HG02885 (cell line): ENCODE measurements at regions not wholly inside any gene's neighbourhood (a gene's known extent, or its start where the extent isn't known, plus 50 kb on each side); places are given as distances from the start of the nearest gene placed in this dataset.
A peak's percentile ranks its signal among the peaks of the same experiment; 100 is the strongest.
"Not testable (repeated sequence)": the region's sequence is repeated elsewhere in the genome, so short reads cannot be mapped to it uniquely, and the experiment has no call there.

Source experiments
- ATAC-seq: cut with Tn5 transposase; IDR thresholded peaks from one replicate; pipeline ENCODE4 v1.9.1; 2021; ENCODE audit warnings: mild to moderate bottlenecking; ENCODE audit not compliant: unreplicated experiment, poor library complexity

DNA sequence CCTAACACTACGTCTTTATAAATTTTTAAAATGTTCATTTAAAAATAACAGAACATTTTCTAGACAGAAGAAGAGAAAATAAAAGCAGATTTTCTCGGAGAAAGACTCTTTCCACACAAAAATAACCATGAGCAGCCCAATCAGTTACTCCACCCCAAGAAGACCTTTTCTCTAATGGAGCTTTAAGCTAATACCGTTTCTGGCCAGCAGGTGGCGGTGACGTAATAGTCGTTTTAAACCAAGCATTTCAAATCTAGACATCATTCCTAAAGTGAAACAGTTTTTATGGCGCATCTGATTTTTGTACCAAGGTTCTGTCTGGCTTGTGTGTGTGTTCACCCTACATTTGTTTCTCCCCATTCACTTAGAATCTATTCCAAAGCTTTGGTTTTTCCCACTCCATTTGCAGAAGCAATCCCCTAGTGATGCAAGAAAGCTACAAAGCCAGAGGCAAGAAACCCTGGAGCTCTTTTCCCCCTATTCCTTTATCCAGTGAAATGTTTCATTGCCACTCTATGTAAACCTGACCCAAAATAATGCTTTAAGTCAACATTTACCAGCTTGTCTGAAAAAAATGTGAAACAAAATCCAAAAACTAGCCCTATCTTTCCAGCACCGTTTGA is 336.7 kb upstream of the IGF1R start:
- ATAC-seq, result peak; percentile 90

DNA sequence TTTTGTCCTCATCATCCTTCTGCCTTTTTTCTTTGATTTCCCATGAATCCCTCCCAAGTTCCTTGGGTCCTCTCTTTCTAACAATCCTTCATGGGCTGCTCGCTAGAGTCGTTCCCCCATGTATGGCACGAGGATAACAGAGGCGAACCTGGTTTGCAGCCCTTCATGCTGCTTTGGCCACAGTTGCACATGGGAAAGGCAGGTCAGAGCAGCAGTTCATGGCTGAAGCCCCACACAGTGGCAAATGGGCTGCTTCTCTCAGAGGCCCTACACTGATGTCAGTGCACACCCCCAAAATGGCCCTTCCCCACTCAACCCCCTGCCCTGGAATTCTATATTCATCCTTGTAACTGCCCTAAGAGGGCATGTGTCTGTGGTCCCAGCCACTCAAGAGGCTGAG is 335.4 kb upstream of the IGF1R start:
- ATAC-seq, result no peak

DNA sequence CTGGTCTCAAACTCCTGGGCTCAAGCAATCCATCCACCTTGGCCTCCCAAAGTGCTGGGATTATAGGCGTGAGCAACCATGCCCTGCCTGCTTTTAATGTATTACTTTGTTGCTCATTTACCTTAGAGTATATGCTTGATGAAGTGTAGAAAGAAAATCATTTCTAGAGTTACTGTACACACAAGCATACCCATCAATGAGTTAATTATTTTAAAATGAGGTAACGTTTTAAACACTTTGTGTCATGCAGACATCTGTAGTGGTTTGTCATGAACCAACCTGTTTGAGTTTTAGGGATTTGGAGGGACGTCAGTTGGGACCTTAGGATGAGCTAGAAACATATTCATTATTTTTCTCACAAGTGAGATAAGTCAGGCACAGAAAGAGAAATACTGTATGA is 332.4 kb upstream of the IGF1R start:
- ATAC-seq, result no peak

DNA sequence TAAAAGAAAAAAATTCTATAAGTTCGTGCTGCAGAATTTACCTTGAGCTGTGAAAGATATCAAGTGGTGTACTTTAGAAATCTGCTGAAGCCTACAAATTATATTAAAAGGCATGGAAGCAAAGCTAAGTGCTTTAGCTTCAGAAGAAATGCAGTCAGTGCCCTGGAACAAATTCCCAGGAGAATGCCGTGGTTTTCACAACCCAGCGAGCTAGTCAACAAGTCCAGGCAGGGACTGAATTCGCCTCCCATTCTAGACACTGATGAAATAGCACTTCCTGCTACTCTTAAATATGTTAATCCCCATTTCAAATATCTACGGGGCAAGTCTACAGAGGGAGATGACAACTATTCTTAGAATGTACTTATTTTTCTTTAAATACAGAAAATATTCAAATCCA is 326.4 kb upstream of the IGF1R start:
- ATAC-seq, result no peak

DNA sequence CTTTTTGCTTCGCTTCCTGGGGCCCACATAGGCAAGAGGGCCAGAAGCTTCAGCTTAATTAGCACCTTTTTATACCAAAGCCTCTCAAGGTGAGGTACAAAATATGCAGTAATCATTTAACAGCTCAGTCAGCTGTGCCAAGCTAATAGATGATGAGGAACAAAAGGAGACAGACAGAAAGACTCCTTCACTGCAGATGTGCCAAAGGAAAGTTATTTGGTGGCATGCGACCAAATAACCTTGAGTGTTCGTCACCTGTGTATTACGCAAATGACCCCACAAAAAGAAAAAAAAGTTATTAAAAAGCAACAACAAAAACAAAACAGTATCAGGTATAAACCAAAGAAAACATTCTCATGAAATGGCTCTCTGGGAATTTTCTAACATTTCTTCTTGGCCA is 325.8 kb upstream of the IGF1R start:
- ATAC-seq, result no peak

DNA sequence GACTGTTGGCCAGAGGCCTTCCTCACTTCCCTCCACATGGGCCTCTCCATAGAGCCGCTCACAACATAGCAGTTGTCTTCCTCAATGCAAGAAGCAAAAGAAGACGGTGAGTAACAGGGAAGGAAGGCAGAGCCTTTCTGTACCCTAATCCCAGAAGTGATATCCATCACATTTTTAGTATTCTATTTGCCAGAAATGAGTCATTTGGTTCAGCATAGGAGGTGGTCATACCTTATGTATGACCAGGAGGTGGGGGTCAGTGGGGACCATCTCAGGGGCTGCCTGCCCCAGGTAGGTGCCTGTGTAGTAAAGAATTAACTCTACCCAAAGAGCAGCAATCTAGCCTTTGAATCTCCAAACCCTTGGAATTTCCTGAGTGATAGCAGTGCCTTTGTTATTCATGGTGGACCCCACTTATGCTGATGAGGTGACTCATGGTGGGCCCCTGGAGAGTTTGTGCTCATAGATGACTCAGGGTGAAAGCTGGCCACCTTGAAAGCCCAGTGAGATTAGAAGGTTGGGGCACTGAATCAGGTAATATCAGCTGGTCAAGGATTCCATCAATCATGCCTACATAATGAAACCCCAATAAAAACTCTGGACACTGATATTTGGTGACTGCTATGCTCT is 323.9 kb upstream of the IGF1R start:
- no peak for ATAC-seq

DNA sequence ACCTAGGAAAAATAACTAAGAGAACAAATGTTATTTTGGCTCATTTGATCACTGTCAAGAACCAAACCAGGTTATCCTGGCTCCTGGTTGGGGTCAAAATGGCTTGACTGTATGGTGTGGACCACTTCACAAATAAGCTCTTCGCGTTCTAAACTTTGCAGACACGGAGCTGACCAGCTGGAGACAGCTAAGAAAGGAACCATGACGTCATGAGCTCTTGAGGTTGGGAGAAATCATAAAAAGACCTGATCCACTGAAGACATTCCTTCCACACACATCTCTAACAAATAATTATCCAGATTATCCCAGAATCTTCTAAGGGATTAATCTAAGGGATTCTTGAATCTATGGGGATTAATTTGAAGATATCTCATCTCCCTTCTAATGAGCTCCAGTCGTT is 321.5 kb upstream of the IGF1R start:
- ATAC-seq, result no peak

DNA sequence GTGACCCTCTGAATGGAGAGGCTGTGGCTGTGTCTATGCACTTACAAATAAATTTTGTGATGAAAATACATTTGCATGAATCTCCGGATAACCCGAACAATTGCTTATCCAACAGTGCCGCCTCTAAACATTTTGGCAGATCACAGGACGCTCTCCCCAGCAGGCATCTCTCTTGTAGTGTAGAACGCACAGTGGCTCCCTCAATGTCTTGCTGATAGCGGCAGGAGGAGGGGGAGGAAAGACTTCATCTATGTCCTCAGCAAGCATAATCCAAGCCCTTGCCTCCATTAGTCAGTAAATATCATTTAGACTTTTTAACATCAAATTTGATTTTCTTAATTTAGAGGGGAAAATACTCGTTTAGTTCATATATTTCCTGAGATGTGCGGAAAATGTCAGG is 318.1 kb upstream of the IGF1R start:
- ATAC-seq, result no peak

DNA sequence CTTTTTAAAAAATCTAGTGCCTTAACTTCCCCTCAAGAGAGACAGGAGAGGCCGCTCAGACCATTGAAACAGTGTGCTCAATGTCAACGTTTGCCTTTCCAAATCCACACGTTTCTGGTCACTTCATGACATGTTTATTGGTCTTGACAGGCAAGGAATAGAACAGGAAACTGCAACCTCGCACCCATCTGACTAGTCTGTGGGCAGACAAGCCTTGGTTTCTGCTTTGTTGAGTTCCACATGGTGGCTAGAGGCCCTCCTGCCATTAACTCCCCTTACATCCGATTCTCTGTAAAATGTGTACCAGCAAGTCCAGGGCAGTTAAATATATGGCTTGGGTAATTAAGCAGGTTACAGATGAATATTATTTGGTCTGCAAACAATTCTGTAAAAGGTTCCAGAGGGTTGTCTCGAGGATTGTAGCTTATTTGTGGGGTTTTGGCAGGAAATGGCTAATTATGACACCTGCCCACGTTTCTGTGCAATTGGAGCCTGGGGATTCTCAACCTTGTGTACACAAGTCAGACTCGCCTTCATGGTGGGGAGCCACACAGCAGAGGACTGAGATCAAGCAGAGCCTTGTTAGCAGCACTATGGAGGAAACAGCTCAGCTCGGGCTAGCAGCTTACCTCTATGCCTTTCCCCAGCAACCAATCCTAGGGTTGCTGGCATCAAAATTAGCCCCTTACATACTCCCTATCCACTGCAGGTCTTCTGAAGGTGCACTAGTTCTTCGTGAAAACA is 317.5 kb upstream of the IGF1R start:
- ATAC-seq, result no peak

DNA sequence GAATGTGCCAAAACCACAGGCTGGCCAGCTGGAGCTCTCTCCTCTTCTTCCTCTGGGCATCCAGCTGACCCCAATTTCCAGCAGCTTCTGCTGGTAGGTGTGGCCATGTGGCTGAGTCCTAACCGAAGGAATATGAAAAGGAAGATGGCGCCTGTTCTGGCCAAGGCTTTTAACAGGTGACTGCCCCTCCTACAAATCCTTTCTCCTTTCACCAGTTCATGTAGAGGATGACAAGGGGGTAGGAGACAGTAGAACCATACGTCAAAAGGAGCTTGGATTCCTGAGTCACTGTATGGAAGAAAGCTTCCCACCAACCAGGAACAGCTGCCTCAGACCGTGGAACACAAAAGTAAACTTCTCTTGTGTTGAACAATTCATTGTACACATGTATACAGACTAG is 316.7 kb upstream of the IGF1R start:
- no peak for ATAC-seq

DNA sequence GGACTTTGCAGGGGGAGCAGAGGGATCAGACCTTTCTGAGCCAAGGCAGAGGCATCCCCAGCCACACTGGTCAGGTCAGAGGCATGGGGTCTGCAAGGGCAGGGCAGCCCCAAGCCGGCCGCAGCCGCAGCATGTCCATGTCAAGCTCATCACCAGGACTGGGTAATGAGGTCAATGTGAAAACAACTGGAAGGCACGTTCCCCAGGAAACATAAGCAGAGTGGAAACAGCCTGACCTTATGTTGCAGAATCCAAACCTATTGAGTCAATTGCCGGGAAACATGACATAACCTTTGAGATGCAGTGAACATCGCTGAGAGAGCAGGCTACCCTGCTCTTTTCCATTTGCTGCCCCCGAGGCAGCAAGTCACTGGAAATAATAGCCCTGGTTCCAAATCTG is 315.1 kb upstream of the IGF1R start:
- ATAC-seq, result no peak

DNA sequence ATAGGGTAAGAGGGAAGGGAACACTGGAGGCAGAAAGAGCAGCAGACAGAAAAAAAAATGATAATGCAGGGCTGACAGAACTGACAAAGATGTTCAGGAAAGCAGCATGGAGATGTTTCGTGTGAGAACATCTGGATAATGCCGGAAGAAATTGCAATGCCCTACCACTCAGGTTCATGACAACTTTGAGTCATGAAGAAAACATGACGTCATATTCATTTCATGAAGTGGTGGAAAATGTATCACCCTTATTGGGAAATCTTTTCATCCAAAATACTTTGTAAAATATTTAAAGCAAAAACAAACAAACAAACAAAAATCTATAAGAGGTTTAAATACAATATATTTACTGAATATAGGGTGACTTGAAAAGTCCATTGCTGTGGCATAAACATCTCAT is 305.4 kb upstream of the IGF1R start:
- ATAC-seq, result no peak

DNA sequence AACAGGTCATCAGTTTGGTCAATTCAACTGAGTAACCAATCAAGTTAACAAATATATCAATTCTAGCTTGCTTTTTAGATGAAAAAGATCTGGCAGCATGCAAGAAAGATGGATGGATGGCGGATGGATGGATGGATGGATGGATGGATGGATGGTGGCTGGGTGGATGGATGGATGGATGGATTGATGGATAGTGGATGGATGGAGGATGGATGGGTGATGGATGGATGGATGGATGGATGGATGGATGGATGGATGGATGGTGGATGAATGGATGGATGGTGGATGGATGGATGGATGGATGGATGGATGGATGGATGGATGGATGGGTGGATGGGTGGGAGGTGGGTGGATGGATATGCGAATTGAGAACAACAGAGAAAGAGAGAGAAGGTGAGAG is 303.7 kb upstream of the IGF1R start:
- no peak for ATAC-seq

DNA sequence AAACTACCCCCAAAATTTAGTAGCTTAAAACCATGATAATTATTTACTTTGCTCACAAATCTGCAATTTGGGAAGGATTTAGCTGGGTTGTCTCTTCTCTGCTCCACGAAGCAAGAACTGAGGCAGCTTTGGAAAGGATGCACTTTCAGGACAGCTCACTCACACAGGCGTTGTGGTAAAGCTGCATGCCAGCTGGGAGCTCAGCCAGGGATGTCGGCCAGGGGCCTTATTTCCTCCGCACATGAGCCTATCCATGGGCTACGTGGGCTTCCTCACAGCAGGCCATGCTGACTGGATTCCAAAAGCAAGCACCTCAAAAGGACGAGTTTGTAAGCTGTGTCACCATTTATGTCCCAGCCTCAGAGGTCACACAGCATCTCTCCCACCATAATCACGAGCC is 301.3 kb upstream of the IGF1R start:
- no peak for ATAC-seq

DNA sequence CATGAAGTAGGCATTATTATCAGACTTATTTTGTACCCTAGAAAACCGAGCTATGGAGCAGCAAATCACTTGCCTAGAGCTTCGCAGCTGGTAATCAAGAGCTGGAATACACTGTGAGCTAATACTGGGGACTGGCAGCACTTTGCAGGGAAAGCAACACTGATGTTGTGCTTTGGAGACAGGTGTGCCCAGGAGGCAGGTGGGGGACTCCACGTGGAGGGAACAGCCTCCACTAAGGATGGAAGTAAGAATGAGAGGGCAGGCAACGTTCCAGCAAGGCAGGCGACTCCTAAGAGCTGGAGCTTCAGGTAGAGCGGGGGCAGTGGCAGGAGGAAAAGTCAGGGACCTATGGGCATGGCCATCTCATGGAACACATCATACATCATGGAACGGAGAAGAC is 300.5 kb upstream of the IGF1R start:
- ATAC-seq, result no peak

DNA sequence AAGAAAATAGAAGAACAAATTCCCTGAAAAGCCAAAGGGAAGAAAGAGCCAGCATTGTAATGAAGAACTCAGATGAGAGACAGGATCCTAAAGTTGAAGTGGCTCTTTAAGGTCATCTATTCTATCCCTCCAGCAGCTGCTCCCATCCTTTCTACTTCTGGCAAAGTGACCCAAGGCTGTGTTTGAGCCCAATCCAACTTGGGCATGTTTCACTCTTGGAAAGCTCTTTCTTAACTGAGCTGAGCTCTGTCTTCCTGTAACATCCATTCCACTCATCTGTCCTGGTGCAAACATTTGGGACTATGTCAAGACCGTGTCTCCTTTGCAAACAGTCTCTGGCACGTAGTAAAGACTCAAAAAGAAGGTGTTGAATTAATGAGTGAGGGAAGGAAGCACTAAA is 298.1 kb upstream of the IGF1R start:
- ATAC-seq, result no peak

DNA sequence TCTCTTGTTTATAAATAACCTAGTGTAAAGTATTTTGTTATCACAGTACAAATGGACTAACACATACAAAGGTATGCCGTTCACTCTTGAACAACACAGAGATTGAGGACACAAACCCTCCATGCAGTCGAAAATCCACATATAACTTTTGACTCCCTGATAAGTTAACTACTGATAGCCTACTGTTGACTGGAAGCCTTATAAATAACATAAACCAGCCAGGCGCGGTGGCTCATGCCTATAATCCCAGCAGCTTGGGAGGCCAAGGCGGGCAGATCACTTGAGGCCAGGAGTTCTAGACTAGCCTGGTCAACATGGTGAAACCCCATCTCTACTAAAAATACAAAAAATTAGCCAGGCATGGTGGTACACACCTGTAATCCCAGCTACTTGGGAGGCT is 290.1 kb upstream of the IGF1R start:
- ATAC-seq, result not testable (repeated sequence)

DNA sequence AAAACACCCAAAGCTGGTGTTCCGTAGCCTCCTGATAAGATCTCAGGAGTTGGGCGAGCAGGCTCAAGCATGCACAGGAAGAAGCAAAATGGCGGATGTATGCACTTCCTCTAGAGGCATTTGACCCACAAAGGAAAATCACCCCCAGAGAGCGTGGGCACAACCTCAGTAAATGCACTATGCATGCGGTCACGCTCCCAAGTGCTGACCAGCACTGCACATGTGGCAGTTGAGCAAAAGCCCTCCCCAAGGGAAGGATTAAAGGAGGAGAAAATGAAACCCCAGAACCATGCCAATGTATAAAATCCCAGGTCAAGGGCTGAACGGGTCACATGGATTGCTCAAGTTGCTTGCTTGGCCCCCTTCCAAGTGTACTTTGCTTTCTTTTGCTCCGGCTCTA is 289.4 kb upstream of the IGF1R start:
- no peak for ATAC-seq

DNA sequence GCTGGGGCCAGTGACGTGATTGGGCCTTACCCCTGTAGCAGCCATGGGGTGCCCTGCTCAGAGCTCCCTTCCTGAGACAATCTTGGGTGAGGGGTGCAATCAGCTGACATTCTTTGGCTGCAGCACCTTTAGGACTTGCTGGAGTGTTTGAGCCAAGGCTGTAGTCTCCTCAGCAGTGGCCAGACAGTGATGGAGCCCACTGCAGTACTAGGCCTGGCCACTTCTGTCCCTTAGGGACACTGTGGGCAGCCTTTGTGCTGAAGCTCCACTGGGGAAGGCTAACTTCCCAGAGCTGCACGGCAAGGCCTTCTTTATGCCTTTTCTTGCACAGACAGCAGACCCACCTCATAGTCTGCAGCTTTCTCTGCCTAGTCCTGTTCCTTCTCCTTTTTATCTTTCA is 284.9 kb upstream of the IGF1R start:
- no peak for ATAC-seq

DNA sequence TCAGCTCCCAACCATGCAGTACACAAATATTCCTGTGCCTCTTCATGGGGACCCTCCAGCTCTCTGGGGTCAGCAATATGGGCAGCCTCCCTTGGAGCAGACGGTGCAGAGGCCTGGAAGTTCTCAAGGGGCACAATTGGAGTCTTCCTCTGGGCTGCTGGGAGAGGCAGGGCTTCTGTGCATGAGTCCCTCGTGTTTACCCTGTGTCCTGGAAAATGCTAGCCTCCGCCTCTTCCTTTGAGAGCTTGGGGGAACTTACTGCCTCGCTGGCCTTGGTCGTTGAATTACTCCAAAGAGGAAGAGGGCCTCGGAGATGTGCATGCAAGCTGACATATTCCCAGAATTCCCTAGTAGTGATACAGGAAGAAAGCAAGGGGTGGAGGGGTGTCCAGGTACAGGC is 284.4 kb upstream of the IGF1R start:
- ATAC-seq, result no peak

DNA sequence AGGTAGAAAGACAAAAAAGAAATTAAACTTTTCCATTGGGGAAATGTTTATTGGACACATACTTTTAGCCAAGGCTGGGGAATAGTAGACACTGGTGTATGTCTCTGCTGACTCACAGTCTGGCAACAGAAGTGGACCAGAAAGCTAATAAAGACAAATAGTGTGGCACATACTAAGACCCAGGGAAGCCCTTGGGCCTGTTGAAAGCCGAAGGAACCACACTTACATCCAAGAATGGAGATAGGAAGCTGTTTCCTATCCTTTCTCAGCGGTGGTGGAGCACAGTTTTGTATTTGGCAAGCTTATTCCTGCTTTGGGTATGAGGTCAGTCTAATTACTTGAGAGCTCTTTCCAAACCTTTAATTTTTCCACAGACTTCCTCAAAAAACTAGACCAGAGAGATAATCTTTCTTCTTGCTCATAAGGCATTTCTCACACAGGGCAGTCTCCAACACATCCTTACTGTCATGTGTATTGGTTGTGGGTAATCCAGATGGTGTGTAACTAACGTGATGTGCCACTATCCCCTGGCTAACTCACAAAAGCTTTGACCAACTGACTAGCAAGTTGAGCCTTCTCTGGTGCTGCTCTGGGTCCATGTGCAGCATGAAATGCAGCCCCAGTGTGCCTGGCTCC is 279.1 kb upstream of the IGF1R start:
- no peak for ATAC-seq
